HL-60 (cell line): ENCODE measurements at regions not wholly inside any gene's neighbourhood (a gene's known extent, or its start where the extent isn't known, plus 50 kb on each side); places are given as distances from the start of the nearest gene placed in this dataset.

ENCODE experiments used
- GABPA ChIP-seq: IDR thresholded peaks from 2 replicates; pipeline ENCODE4 v1.6.1; 2012; ENCODE audit warnings: low read depth
- POLR2AphosphoS5 ChIP-seq: IDR thresholded peaks from 2 replicates; pipeline ENCODE4 v1.6.1; 2012; ENCODE audit warnings: low read depth
- TF ChIP-seq, protein P1 (sequence below): IDR thresholded peaks from one replicate; pipeline ENCODE4 v1.5.1; 2011; ENCODE audit warnings: low read length, control low read depth, inconsistent platforms; ENCODE audit not compliant: insufficient read depth
- TF ChIP-seq, protein P2 (sequence below): IDR thresholded peaks from 2 replicates; pipeline ENCODE4 v1.6.1; 2012; ENCODE audit warnings: low read depth; ENCODE audit not compliant: insufficient replicate concordance

DNA sequence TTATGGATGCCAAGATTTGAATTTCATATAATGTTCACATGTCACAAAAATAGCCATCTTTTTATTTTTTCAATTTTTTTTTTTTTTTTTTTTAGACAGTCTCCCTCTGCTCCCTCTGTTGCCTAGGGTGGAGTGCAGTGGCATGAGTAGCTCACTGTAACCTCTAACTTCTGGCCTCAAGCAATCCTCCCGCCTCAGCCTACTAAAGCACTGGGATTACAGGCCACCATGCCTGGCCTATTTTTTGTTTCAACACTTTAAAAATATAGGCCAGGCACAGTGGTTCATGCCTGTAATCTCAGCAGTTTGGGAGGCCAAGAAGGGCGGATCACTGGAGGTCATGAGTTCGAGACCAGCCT lies 246.3 kb downstream of the SKIDA1 start:
- TF ChIP-seq GABPA, result no peak
- TF ChIP-seq, protein P1, sequence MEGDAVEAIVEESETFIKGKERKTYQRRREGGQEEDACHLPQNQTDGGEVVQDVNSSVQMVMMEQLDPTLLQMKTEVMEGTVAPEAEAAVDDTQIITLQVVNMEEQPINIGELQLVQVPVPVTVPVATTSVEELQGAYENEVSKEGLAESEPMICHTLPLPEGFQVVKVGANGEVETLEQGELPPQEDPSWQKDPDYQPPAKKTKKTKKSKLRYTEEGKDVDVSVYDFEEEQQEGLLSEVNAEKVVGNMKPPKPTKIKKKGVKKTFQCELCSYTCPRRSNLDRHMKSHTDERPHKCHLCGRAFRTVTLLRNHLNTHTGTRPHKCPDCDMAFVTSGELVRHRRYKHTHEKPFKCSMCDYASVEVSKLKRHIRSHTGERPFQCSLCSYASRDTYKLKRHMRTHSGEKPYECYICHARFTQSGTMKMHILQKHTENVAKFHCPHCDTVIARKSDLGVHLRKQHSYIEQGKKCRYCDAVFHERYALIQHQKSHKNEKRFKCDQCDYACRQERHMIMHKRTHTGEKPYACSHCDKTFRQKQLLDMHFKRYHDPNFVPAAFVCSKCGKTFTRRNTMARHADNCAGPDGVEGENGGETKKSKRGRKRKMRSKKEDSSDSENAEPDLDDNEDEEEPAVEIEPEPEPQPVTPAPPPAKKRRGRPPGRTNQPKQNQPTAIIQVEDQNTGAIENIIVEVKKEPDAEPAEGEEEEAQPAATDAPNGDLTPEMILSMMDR, result no peak
- TF ChIP-seq, protein P2, sequence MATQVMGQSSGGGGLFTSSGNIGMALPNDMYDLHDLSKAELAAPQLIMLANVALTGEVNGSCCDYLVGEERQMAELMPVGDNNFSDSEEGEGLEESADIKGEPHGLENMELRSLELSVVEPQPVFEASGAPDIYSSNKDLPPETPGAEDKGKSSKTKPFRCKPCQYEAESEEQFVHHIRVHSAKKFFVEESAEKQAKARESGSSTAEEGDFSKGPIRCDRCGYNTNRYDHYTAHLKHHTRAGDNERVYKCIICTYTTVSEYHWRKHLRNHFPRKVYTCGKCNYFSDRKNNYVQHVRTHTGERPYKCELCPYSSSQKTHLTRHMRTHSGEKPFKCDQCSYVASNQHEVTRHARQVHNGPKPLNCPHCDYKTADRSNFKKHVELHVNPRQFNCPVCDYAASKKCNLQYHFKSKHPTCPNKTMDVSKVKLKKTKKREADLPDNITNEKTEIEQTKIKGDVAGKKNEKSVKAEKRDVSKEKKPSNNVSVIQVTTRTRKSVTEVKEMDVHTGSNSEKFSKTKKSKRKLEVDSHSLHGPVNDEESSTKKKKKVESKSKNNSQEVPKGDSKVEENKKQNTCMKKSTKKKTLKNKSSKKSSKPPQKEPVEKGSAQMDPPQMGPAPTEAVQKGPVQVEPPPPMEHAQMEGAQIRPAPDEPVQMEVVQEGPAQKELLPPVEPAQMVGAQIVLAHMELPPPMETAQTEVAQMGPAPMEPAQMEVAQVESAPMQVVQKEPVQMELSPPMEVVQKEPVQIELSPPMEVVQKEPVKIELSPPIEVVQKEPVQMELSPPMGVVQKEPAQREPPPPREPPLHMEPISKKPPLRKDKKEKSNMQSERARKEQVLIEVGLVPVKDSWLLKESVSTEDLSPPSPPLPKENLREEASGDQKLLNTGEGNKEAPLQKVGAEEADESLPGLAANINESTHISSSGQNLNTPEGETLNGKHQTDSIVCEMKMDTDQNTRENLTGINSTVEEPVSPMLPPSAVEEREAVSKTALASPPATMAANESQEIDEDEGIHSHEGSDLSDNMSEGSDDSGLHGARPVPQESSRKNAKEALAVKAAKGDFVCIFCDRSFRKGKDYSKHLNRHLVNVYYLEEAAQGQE, result no peak
- TF ChIP-seq POLR2AphosphoS5, result no peak
